Right cardiac atrium (tissue), 5 donors: ENCODE measurements at regions not wholly inside any gene's neighbourhood (a gene's known extent, or its start where the extent isn't known, plus 50 kb on each side); places are given as distances from the start of the nearest gene placed in this dataset.
"Not testable (repeated sequence)": the region's sequence is repeated elsewhere in the genome, so short reads cannot be mapped to it uniquely, and the experiment has no call there.

Source experiments
- ATAC-seq, 2 donors: fragments of 200-7000 bp; cut with Tn5 transposase; one replicate each; pipeline versions ENCODE4 v1.8.0 to v1.9.1; 2020; ENCODE audit warnings: moderate library complexity in 2 of 2, mild to moderate bottlenecking in 1 of 2
- DNase-seq, 3 donors: peaks; one replicate each; pipeline ENCODE4 v3.0.0-alpha.2; 2020
- H3K27ac ChIP-seq: one replicate; pipeline ENCODE4 v1.5.1; 2013; ENCODE audit warnings: mild to moderate bottlenecking, low read length, control low read depth, moderate library complexity
- H3K27me3 ChIP-seq: one replicate; pipeline ENCODE4 v1.6.1; 2013; ENCODE audit not compliant: control insufficient read depth, insufficient read depth
- H3K4me1 ChIP-seq: one replicate; pipeline ENCODE4 v1.6.1; 2013; ENCODE audit warnings: low read length; ENCODE audit not compliant: control insufficient read depth, insufficient read depth
- H3K4me3 ChIP-seq: one replicate; pipeline ENCODE4 v1.5.1; 2013; ENCODE audit warnings: low read length, control low read depth
- H3K9me3 ChIP-seq: one replicate; pipeline ENCODE4 v1.6.1; 2013; ENCODE audit warnings: low read length; ENCODE audit not compliant: control insufficient read depth
- WGBS: extraction: QIAGEN DNeasy Blood & Tissue Kit; methylation state at CpG from one replicate; pipeline ENCODE4 v1.1.7; 2013; 5-methylcytosine and 5-hydroxymethylcytosine counted together
- intact Hi-C, 4 donors: fragments of 100-400 bp; cut with DNase I; formaldehyde crosslinking; loops; one replicate each; pipeline versions ENCODE4 v1.11.0 to v1.14.0; 2022 to 2023
- donor health status: healthy with polysubstance abuse.
- donor health status: DM: no; HTN: yes; CAD: no.
- donor health status: DM: no; HTN: no; CAD: no.
- donor health status: DM: no; HTN: yes; CAD: no; lungs with severe emphysema.
- donor health status: DM: yes; HTN: yes; CAD: no.

DNA sequence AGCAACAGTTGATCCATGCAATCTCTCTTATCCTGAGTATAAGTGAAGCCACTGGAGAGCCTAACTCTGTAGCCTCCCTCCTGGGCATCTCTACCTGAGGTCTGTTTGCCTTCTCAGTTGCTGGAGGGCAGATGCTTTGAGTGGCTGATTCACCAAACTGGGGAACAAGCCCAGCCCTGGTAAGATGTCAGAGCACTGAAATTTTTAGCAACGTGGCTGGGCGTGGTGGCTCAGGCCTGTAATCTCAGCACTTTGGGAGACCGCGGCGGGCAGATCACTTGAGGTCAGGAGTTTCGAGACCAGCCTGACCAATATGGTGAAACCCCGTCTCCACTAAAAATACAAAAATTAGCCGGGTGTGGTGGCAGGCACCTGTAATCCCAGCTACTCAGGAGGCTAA lies 812.0 kb upstream of the EEF2KMT start:
- H3K4me1 ChIP-seq, H3K4me3 ChIP-seq, H3K9me3 ChIP-seq, DNase-seq, intact Hi-C loops, ATAC-seq, H3K27ac ChIP-seq, H3K27me3 ChIP-seq: not testable (repeated sequence)
- 89% methylated on average over 8 of the region's 8 CpGs for WGBS

DNA sequence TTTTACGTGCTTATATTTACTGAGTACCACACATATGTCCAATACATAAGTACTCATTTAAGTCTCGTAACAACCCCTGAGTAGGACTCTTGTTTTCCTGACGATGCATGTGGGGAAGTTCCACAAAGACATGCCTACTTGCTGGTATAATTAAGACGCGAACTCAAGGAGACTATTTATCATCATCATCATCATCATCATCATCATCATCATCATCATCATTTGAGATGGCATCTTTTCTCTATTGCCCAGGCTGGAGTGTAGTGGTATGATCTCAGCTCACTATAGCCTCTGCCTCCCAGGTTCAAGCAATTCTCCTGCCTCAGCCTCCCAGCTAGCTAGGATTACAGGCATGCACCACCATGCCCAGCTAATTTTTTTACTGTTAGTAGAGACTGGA lies 809.9 kb upstream of the EEF2KMT start:
- ATAC-seq (no peak), DNase-seq (no peak)
- intact Hi-C loops = no loop called here
- H3K4me3 ChIP-seq = no peak overlapping the region
- WGBS = 90% methylated on average over 5 of the region's 5 CpGs
- no peak overlapping the region for H3K27ac ChIP-seq
- no peaks in the 10 kb centered on the region for H3K4me1 ChIP-seq
- no peaks in the 10 kb centered on the region for H3K27me3 ChIP-seq
- no peaks in the 10 kb centered on the region for H3K9me3 ChIP-seq

DNA sequence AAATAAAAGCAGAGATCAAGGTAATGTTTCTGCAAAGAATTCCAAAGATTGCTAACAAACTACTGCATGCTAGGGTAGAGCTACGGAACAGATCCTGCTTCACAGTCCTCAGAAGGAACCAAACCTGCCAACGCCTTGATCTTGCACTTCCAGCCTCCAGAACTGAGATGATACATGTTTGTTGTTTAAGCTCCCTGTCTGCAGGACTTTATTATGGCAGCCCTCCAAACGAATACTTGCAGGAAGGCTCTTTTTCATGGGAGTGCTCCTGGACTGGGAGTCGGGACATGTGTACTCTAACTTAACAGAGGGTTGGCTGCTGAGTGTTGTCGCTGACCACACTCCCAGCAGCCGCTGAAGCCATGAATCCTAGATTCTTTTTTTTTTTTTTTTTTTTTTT lies 808.8 kb upstream of the EEF2KMT start:
- no peak for ATAC-seq
- intact Hi-C loops = no loop called here
- WGBS = 74% methylated on average over 6 of the region's 6 CpGs

DNA sequence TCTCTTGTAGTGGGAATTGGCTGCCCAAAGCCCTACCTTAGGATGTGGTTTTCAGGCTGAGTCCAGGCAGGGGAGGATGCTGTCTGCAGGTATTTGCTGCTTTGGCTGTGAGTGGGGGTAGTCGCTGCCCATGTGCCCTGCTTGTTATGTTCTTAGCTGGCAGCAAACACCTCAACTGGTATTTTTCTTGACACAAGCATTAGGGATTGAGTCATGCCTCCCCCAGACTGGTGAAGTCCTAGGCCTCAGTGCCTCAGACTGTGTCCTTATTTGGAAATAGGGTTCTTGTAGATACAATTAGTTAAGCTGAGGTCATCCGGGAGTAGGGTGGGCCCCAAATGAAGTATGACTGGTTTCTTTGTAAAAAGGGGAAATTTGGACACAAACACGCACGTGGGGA lies 808.3 kb upstream of the EEF2KMT start:
- WGBS = 77% methylated on average over 4 of the region's 4 CpGs
- H3K27me3 ChIP-seq = no peaks in the 10 kb centered on the region
- H3K4me3 ChIP-seq = no peak overlapping the region
- no peak overlapping the region for H3K27ac ChIP-seq
- no peak for DNase-seq
- intact Hi-C loops = no loop called here
- no peak for ATAC-seq
- H3K9me3 ChIP-seq = no peaks in the 10 kb centered on the region
- H3K4me1 ChIP-seq = no peaks in the 10 kb centered on the region

More for the DNA sequence above, 808.8 kb upstream of the EEF2KMT start:
- no peaks in the 10 kb centered on the region for H3K9me3 ChIP-seq
- DNase-seq = no peak
- no peaks in the 10 kb centered on the region for H3K27me3 ChIP-seq
- H3K27ac ChIP-seq = no peak overlapping the region
- no peaks in the 10 kb centered on the region for H3K4me1 ChIP-seq
- H3K4me3 ChIP-seq = no peak overlapping the region

DNA sequence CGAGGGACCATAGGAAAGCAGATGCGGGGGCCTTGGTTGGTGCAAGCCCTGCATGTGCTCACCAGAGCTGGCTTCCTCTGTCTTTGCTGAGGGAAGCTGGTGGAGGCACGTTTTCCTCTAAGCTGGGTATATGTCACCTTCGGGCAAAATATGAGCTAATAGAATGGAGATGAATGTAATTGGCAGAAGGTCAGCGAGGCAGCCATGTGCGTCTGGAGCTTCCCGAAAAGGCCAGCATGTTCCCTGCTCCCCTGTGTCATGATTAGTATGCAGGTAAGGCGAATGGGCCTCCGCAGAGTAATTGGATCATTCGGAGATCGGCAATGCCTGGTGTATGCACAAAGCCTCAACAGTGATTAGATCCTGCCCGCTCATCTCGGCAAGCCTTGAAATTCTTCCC lies 806.2 kb upstream of the EEF2KMT start:
- no peak overlapping the region for H3K4me3 ChIP-seq
- H3K27me3 ChIP-seq = no peaks in the 10 kb centered on the region
- 82% methylated on average over 13 of the region's 13 CpGs for WGBS
- ATAC-seq (no peak), DNase-seq (no peak)
- intact Hi-C loops = no loop called here
- H3K4me1 ChIP-seq = no peaks in the 10 kb centered on the region
- no peak overlapping the region for H3K27ac ChIP-seq
- no peaks in the 10 kb centered on the region for H3K9me3 ChIP-seq

DNA sequence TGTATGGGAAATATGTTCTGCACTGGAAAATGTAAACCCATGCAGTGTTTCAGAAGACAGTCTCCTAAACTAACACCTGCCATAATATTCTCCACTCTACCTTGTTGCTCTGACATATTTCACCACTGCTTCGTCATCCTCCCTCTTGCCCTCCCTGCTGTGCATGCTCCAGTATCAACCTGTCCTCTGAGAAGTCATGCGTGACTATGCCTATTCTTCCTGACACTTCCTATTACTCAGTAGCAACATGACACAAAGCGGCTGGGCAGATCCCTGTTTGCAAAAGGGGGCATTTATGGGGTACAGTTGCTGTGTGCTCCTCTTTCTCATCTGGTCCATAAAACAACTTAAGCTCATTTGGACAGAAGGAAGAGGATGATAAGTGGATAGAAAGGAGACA lies 805.6 kb upstream of the EEF2KMT start:
- WGBS = 80% methylated on average over 3 of the region's 3 CpGs
- Histone ChIP-seq H3K4me3 (no peak overlapping the region), H3K27ac (no peak overlapping the region), H3K27me3 (no peaks in the 10 kb centered on the region), H3K9me3 (no peaks in the 10 kb centered on the region), H3K4me1 (no peaks in the 10 kb centered on the region)
- intact Hi-C loops = no loop called here
- ATAC-seq (no peak), DNase-seq (no peak)

DNA sequence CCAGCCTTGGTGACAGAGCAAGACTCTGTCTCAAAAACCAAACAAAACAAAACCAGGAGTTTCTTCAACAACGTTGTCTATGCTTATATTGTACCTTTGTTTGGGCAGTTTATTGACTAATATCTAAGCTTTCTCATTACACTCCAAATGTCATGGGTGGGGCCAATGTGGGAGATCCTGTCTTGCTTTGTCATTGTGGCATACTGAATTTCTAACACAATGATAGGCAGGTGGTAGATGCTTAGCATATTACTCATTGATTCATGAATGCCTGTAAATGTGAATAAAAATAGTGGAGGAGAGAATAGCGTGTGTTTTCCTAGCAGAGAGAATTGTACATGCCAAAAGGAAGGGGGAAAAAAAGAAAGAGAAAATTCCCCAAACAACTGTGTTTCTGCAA lies 802.5 kb upstream of the EEF2KMT start:
- no peak overlapping the region for H3K4me3 ChIP-seq
- WGBS = 63% methylated on average over 2 of the region's 2 CpGs
- ATAC-seq (no peak), DNase-seq (no peak)
- H3K27me3 ChIP-seq = no peaks in the 10 kb centered on the region
- H3K9me3 ChIP-seq = no peaks in the 10 kb centered on the region
- H3K4me1 ChIP-seq = no peaks in the 10 kb centered on the region
- intact Hi-C loops = no loop called here
- H3K27ac ChIP-seq = no peak overlapping the region

DNA sequence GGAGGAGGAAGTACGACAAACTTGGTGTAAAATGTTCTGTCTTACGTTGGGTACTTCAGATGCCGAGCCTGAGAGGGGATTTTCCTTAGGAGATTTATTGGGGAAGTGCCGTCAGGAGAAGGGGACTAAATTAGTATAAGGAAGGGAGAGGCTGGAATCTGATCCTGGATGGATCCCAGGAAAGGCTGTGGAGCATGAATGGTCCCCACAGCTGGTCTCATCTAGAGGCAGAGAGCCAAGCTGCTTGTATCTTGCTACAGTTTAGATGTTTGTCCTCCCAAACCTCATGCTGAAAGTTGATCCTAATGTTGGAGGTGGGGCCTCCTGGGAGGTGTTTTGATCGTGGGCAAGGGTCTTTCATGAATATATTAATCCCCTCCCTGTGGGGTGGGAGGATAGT lies 798.4 kb upstream of the EEF2KMT start:
- WGBS = 30% methylated on average over 5 of the region's 5 CpGs
- H3K27ac ChIP-seq = no peak overlapping the region
- DNase-seq = no peak
- no peak for ATAC-seq
- no peak overlapping the region for H3K4me3 ChIP-seq
- H3K9me3 ChIP-seq = no peaks in the 10 kb centered on the region
- H3K4me1 ChIP-seq = no peaks in the 10 kb centered on the region
- intact Hi-C loops = no loop called here
- no peaks in the 10 kb centered on the region for H3K27me3 ChIP-seq

DNA sequence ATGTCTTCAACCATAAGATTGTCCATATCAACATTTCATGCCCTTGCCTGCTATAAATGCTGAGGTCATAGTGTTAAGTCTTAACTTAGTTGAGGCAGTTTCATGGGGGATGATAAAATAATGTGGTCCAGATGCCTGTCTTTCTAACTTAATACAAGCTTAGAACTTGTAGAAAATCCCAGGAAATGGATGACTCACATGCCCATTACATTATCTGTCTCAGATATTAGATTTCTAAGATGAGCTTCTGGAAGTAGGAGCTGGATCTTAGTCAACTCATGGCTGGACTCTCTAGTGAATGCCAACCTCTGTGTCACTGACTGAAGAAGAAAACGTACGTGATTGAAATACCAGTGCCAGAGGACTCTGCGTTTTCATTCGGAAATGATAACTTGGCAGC lies 797.5 kb upstream of the EEF2KMT start:
- no peak for DNase-seq
- no peaks in the 10 kb centered on the region for H3K9me3 ChIP-seq
- no peak overlapping the region for H3K4me3 ChIP-seq
- no peaks in the 10 kb centered on the region for H3K4me1 ChIP-seq
- no peak for ATAC-seq
- H3K27me3 ChIP-seq = no peaks in the 10 kb centered on the region
- intact Hi-C loops = no loop called here
- H3K27ac ChIP-seq = no peak overlapping the region
- WGBS = 74% methylated on average over 4 of the region's 4 CpGs

DNA sequence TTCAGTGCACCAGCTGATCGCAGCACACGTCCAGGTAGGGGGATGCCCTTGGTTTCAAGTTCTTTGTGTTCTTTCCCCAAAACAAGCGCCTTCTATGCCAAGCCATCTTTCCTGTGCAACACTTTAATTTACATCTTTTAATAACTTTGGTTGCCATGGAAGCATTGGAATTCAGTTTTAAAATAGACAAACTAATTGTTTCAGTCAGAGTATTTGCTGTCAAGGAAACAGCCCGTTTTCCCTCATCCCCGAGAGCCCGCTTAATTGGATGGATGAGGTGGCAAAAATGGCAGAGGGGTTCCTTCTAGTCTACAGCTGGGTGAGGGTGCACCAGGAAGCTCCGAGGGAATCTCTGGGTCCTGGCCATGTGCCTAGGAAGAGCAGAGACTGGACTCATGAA lies 793.7 kb upstream of the EEF2KMT start:
- no peak overlapping the region for H3K4me3 ChIP-seq
- DNase-seq (no peak), ATAC-seq (no peak)
- no peaks in the 10 kb centered on the region for H3K27me3 ChIP-seq
- intact Hi-C loops = no loop called here
- no peak overlapping the region for H3K27ac ChIP-seq
- WGBS = 68% methylated on average over 7 of the region's 7 CpGs
- H3K4me1 ChIP-seq = no peaks in the 10 kb centered on the region
- no peaks in the 10 kb centered on the region for H3K9me3 ChIP-seq

DNA sequence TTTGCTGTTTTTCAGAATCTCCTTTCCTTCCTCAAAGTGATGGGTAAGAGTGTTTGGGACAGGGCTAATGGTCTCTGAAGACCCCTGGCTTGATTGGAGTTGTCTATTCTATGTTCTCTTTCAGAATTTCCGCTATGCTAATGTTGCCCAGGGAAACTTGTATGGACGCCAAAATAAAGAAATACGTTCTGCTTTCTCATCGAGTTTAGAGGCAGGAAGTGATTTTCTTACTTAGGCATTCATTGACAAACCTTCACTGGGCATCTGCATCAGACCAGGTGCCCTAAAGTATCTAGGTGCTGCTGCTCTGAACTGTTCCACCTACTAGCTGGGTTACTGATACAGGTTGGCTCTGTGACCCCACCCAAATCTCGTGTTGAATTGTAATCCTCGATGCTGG lies 787.9 kb upstream of the EEF2KMT start:
- Histone ChIP-seq H3K27ac (no peak overlapping the region), H3K9me3 (no peaks in the 10 kb centered on the region), H3K27me3 (no peaks in the 10 kb centered on the region), H3K4me3 (no peak overlapping the region), H3K4me1 (no peaks in the 10 kb centered on the region)
- ATAC-seq = no peak
- no peak for DNase-seq
- intact Hi-C loops = no loop called here
- 62% methylated on average over 6 of the region's 6 CpGs for WGBS

DNA sequence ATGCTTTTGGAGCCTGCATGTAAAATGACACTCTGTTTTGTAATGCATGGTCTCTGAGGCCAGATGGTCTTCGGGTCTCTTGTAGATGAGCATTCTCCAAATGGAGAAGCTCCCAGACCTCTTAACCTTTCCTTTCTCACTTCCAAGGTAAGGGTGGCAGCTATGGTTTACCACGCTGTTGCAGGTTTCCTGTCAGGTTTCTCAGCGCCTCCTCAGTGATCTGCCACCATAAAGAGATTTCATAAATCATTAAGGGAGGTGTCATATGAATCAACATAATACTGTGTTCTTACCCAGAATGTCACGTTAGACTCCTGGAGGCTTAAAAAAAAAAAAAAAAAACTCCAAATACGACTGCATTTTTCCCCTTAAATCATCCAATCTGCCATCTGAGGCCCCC lies 787.4 kb upstream of the EEF2KMT start:
- DNase-seq = no peak
- intact Hi-C loops = no loop called here
- WGBS = 65% methylated on average over 5 of the region's 5 CpGs
- H3K27me3 ChIP-seq = no peaks in the 10 kb centered on the region
- no peaks in the 10 kb centered on the region for H3K9me3 ChIP-seq
- H3K27ac ChIP-seq = no peak overlapping the region
- no peaks in the 10 kb centered on the region for H3K4me1 ChIP-seq
- no peak overlapping the region for H3K4me3 ChIP-seq
- no peak for ATAC-seq
